NCI-H1436 (cell line): ENCODE measurements at regions not wholly inside any gene's neighbourhood (a gene's known extent, or its start where the extent isn't known, plus 50 kb on each side); places are given as distances from the start of the nearest gene placed in this dataset.
"Not testable (repeated sequence)": the region's sequence is repeated elsewhere in the genome, so short reads cannot be mapped to it uniquely, and the experiment has no call there.

Experiments
- DNase-seq: peaks from one replicate; lab custom pipeline; 2025; lab: John Stamatoyannopoulos, UW

DNA sequence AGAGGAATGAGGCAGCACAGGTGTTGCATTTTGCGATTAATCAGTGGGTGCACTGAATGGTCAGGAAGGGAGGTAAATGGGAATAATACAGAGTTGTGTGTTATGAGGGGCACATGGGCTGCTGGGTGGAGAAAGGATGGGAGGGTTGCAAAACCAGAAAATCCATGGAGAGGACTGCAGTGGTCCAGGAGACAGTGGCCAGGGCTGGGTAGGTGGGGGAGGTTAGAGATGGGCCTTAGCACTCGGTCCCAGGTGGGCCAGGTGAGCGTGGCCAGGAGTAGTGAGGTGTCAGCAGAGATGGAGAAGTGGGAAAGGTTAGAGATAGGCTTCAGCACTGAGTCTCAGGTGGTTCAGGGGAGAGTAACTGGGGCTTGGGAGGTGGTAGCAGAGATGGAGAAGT, 399.1 kb upstream of the LARGE1 start:
- DNase-seq: no peak

GRCh38 chr22:34324763-34325162, 404.5 kb upstream of the LARGE1 start:
- no peak for DNase-seq

DNA sequence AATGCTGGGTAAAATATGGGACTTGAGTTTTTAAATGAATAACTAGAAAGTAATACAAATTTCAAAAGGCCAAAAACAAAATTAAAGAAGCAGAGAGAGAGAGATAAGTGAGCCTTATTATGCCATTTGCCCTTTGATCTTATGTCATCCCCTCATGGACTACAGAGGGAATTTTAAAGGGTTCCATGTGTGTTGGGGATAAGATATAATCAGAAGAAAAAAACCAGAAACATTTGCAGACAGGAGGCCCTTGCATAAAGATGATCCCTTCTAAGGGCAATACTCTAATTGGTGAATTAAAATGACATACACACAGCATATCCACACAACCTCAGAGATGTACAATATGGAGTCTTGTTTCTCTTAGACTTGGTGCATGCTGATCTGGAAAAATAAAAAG, 406.6 kb upstream of the LARGE1 start:
- DNase-seq: no peak

- DNase-seq: no peak
These were observed 410.2 kb upstream of the LARGE1 start for GRCh38 chr22:34330432-34330831.

- no peak for DNase-seq
These were observed 413.0 kb upstream of the LARGE1 start for GRCh38 chr22:34333285-34333684.

DNA sequence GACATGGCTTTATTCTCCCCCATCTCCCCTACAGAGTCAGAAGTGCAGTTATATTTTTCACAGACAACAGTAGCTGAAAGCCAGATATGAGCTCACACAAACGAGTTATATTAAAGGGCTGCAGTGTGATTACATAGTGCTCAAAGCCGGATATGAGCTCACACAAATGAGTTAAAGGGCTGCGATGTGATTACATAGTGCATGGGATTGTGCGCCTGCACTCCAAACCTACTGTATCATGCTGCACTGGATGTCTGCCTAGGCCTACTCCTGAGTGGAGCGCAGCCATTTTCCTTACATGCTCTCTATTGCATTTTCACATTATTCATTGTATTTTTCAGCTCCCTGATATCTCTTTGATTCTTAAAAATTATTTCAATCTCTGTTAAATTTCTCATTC, 414.6 kb upstream of the LARGE1 start:
- DNase-seq: no peak

DNA sequence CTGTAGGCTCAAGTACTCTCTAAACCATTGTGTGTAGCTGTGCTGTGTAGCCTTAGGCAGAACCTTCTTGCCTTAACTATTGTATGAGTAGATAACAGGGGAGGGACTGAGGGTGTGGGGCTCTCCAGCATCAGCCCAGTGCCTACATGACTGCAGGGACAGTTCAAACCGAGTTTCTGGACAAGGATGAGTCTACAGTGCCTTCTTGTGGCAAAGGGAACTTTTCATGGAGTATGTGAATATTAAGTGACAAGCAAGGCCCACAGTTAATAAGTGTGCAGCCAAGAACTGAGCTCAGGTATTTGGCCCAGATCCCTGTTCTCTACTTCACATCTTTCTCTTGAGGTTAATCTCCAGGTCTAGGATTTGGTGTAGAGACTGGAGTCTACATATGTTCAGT, 424.4 kb upstream of the LARGE1 start:
- DNase-seq: no peak

GRCh38 chr22:34354071-34354817, 434.0 kb upstream of the LARGE1 start:
- no peak for DNase-seq

- DNase-seq: no peak
These were observed 436.2 kb upstream of the LARGE1 start for GRCh38 chr22:34356481-34356880.

DNA sequence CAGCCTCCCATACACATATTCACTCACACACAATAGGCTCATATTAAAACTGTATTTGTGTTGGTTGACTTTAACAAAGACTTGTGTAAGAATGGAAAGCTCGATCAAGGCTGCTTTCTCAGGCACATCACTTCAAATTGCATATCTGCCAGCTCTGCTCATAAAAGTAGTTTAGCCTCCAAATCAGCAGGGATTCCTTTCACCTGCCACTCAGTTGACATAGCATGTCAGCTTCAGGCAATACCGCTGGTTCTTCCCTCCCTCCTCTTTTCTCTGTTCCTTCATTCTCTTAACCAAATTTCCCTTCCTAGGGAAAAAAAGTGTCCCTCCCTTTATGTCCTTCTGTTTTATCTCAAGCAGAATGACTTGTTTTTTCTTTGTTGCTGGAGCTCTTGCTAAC, 450.4 kb upstream of the LARGE1 start:
- DNase-seq: no peak

DNA sequence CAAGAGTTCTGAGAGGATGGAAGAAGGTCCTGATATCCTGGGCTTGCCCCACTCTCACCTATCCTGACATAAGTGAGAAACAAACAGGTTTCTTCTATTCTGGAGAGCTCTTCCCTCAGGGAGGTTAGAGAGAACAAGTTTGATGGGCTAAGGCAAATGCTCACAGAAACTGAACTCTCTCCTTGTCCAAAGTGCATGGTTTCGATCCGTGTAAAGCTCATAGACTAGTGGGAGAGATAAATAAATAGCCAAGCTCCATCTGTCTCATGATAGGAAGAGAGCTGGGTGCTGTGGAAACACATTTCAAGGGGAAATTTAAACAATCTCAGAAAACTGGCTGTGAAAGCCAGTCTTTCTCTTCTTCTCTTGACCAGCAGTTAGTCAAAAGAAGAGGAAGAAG, 459.5 kb upstream of the LARGE1 start:
- DNase-seq: no peak

DNA sequence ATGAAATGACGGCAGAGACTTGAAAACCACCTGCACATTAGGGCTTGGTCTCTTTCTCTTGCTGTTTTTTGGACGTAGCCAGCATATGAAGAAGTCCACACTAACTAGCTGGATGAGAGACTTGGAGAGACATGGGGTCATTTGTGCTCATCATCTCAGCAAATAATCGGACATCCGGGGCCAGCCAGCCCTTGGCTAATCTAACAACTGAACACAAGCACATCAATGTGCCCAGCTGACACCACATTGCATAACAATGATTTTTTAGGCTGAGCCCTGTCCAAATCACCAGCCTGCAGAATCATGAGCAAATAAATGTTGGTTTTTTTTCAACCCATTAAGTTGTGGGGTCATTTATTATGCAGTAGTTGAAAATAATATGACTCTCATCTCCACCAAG, 460.3 kb upstream of the LARGE1 start:
- no peak for DNase-seq

- DNase-seq: no peak
These were observed 470.1 kb upstream of the LARGE1 start for GRCh38 chr22:34390400-34390799.

DNA sequence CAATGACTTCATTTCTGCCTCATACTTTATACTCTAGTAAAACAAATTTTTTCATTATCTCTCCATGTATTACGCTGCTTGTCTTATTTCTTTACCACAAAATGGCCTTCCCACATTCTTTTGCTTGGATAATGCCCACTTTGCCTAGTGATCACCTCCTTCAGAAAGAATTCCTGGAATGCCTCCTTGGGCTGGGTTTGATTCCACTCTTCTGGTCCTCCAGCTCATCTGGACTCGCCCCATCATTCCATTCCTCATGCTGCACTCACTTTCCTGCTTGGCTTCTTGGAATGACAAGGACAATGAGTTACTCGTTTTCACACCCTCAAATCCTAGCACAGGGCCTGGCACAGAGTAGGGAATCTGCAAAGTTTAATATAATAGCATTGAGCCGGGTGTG, 475.1 kb upstream of the LARGE1 start:
- no peak for DNase-seq

DNA sequence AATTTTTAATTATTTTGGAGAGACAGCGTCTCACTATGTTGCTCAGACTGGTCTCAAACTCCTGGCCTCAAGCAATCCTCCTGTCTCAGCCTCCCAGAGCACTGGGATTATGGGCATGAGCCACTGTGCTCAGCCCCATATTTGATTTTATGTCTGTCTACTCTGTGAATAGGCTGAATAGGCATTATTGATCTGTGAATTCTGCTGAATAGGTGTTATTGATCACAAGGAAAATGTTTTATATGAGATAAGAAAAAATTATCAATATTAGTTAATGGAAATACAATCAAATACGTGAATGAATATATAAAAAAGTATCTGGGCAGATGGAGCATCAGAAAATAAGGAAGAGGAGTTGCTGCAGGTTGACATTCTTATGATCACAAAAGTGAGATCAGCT, 483.4 kb upstream of the LARGE1 start:
- no peak for DNase-seq

- no peak for DNase-seq
These were observed 489.8 kb upstream of the LARGE1 start for GRCh38 chr22:34410111-34410510.

DNA sequence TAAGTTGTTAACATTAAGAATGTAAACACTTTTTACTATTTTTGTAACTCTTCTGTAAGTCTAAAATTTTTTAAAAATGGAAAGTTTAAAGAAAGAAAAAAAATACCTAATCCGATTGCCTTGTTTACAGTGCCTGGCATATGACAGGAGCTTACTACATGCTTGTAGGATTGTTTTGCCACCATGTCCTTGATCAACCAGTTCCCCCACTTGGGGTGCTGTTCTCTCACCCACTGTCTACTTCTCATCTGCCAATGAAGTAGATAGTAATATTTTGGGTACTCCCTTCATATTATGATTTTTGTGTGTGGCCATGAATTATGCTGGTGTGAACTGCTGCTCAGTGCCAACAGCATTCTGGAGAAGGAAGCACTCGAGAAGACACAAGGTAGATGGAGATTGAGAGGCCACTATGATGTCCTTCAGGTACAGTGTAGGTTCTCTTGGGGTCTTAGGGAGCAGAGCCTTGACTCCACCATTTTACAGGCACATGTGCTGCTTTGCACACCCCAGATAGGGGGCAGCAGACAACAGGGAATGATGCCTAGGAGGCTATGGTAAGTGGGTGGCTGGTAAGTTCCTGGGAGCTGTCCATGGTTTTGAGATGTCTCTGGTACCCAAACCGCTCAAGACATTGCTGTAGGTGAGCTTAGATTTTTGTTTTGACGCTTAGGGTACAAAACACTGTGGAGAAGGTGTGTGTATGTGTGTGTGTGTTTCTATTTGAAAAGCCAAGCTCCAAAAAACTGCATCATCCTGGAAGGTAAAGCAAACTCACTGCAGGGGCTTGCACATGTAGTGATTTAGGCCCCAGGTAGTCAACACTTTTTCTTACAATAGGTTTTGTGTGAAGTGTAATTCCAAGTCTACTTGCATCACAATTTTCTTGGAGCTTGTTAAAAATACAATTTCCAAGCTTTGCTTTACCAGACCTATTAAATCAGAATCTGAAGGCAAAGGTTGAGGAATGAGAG, 494.5 kb upstream of the LARGE1 start:
- peak; percentile 19 for DNase-seq

- DNase-seq: no peak
These were observed 496.0 kb upstream of the LARGE1 start for GRCh38 chr22:34416022-34416860.

DNA sequence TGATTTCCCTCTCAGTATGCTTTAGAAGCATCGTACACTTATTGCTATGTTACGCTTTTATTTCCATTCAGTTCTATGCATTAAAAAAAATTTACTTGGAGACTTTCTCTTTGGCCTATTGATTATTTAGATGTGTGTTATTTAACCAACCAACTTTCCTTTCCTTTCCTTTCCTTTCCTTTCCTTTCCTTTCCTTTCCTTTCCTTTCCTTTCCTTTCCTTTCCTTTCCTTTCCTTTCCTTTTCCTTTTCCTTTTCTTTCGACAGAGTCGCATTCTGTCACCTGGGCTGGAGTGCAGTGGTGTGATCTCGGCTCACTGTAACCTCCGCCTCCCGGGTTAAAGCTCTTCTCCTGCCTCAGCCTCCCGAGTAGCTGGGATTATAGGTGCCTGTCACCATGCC, 502.7 kb upstream of the LARGE1 start:
- not testable (repeated sequence) for DNase-seq

DNA sequence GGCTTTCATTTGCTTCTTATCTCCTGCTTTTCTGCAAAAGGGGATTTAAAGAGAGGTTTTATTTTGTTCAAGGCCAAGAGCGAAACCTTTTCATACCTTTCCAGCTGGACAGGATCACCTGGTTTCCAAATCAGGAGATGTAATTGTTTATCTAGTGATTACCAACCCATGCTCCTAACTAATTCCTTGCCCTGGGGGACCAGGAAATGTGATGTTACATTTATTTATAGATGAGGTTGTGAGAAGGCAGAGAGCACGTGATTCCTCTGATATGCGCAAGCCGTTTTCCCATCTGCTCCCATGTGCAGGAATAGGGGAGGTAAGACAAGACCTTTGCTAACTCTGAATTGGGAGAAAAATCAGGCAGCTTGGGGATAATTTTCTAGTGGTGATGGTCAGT, 507.2 kb upstream of the LARGE1 start:
- DNase-seq: no peak

GRCh38 chr22:34427841-34428240, 507.6 kb upstream of the LARGE1 start:
- DNase-seq: no peak

DNA sequence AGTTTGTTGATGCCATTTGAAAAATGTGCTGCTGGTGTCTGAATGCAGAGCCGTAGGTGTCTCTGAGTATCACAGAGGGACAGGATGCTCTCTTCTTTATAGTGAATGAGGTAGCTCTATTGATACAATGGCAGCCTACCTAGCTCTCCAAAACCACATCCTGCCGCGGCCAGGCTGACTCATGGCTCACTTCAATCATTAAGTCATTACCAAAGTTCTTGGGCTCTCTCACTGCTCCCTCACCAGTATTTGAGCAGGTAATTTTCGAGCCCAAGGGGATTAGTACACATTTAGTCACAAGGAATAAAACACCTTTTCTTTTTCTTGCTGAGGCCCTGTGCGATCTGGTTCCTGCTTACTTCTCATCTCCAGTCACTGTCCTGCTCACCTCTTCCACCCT, 509.0 kb upstream of the LARGE1 start:
- no peak for DNase-seq
